ENCODE measurements at regions not wholly inside any gene's neighbourhood (a gene's known extent, or its start where the extent isn't known, plus 50 kb on each side); places are given as distances from the start of the nearest gene placed in this dataset.

DNA sequence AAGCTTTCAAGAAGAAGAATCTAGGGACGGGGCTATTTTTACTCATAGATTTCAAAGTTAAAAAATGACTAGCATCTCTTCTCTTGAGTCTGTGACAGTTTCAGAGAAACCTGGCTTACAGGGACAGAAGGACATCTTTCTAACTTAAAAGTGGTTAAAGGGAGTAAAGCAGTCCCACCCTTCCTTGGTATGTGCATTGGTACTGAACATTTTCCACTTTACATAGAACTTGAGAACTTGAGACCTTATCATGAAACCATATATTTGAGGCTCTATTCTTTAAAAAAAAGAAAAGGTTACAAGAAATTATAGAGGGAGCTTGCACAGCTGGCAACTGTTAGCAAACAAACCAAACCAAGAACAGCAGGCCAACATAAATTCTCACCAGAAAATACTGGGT is 73.4 kb upstream of the GAREM1 start:
- Histone ChIP-seq H3K27me3 (no peaks in the 10 kb centered on the region), H3K4me3 (no peak overlapping the region), H3K9ac (ENCODE audit: low read depth in 2 of 2, low read length in 2 of 2) (no peak overlapping the region), H3K27ac (no peak overlapping the region), H3K4me1 (no peaks in the 10 kb centered on the region), H3K9me3 (no peaks in the 10 kb centered on the region), H3K36me3 (no peaks in the 10 kb centered on the region)
- intact Hi-C loops (cut with DNase I): no loop called here
- DNase-seq: no peak
- TF ChIP-seq CTCF (IDR thresholded peaks at IDR 0.05): no peak

DNA sequence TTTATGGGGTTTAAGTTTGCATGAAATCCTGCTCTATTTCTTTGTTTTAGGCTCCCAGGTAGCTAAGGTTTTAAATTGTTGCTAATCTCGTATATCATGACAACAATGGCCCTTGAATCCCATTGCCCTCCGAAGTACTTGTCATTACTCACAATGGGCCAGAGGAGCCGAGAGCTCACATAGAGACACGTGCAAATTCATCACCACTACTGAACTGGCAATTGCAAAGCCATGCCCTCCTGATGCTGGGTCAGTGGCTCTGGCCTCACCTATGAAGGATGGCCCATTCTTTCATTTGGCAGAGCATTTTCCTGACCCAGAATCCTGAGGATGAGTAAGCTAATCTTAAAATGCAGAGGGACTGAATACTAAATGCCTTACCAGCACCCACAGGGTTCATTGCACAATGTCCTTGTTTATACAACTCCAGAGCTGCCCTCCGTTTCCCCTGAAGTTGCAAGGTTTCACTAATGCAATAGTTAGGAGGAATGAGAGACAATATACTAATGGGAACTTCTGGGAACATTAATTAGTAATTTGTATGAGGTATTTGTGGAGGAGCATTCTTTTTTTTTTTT is 71.6 kb upstream of the GAREM1 start:
- no peak overlapping the region for H3K27ac ChIP-seq
- H3K4me1 ChIP-seq: no peaks in the 10 kb centered on the region
- DNase-seq: no peak
- H3K9ac ChIP-seq (ENCODE audit: low read depth in 2 of 2, low read length in 2 of 2): no peak overlapping the region
- H3K9me3 ChIP-seq: no peaks in the 10 kb centered on the region
- H3K27me3 ChIP-seq: no peaks in the 10 kb centered on the region
- intact Hi-C loops (cut with DNase I): no loop called here
- no peak for TF ChIP-seq CTCF (IDR thresholded peaks at IDR 0.05)
- no peaks in the 10 kb centered on the region for H3K36me3 ChIP-seq
- H3K4me3 ChIP-seq: no peak overlapping the region

DNA sequence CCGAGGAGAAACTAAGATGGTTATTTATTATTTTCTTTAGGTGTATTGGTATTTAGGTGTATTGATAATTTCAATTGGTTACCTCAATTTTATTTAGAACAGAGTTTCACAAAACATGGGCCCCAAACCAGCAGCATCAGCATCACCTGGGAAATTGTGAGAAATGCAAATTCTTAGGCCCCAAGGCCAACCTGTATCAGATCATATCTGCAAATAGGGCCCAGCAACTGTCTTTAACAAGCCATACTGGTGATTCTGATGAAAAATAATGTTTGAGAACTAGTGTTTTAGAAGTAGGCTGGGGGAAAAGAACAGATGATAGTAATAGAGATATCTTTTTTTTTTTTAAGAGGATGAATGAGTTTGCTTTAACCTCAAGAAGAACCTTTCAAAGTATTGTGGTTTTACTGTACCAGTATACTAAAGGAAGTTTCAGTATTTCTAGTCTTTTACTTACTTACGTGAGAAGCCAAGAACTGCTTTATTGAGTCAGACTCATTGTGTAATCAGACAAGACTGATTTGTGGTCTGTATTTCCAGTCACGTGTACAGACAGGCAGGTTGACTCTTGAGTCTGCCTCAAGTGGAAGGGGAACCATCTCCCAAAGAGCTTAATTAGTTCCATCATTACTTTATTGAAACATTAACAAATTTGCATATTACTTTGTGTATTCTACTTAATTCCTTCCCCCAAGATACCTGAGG is 60.4 kb upstream of the GAREM1 start:
- no peak for TF ChIP-seq CTCF (IDR thresholded peaks at IDR 0.05)
- Histone ChIP-seq H3K4me1 (no peaks in the 10 kb centered on the region), H3K9me3 (no peaks in the 10 kb centered on the region), H3K36me3 (no peaks in the 10 kb centered on the region), H3K27ac (peak overlapping the region; percentile 53), H3K4me3 (no peak overlapping the region), H3K9ac (ENCODE audit: low read depth in 2 of 2, low read length in 2 of 2) (no peak overlapping the region), H3K27me3 (no peaks in the 10 kb centered on the region)
- intact Hi-C loops (cut with DNase I): no loop called here
- peak; percentile 37 for DNase-seq

GRCh38 chr18:32529722-32530420 is 59.2 kb upstream of the GAREM1 start:
- H3K9ac ChIP-seq (ENCODE audit: low read depth in 2 of 2, low read length in 2 of 2): no peak overlapping the region
- H3K27ac ChIP-seq: no peak overlapping the region
- no peaks in the 10 kb centered on the region for H3K4me1 ChIP-seq
- no peaks in the 10 kb centered on the region for H3K27me3 ChIP-seq
- H3K36me3 ChIP-seq: no peaks in the 10 kb centered on the region
- no peak for DNase-seq
- H3K4me3 ChIP-seq: no peak overlapping the region
- no peak for TF ChIP-seq CTCF (IDR thresholded peaks at IDR 0.05)
- no peaks in the 10 kb centered on the region for H3K9me3 ChIP-seq
- intact Hi-C loops (cut with DNase I): no loop called here

DNA sequence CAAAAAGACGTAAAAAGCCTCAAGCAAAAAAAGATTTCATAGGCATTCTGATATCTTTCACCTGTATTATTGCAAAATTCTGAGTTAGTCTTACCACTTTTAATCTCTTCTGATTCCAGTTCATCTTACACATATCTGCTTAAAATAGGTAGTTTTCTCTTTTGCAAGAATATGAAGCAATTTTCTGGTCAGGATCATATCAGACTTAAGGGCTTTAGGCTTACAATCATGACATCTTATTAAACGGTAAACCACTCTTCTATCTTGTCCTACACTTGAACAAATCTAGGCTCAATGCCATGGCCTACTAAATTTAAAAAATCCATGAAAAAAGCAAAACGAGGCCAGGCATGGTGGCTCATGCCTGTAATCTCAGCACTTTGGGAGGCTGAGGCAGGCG is 50.1 kb upstream of the GAREM1 start:
- no peak for DNase-seq
- H3K27me3 ChIP-seq: no peaks in the 10 kb centered on the region
- H3K9me3 ChIP-seq: no peaks in the 10 kb centered on the region
- H3K4me1 ChIP-seq: no peaks in the 10 kb centered on the region
- TF ChIP-seq CTCF (IDR thresholded peaks at IDR 0.05): no peak
- intact Hi-C loops (cut with DNase I): no loop called here
- no peak overlapping the region for H3K9ac ChIP-seq (ENCODE audit: low read depth in 2 of 2, low read length in 2 of 2)
- no peaks in the 10 kb centered on the region for H3K36me3 ChIP-seq
- H3K27ac ChIP-seq: no peak overlapping the region
- no peak overlapping the region for H3K4me3 ChIP-seq
